Endothelial cell of umbilical vein (primary cell): ENCODE measurements at regions not wholly inside any gene's neighbourhood (a gene's known extent, or its start where the extent isn't known, plus 50 kb on each side); places are given as distances from the start of the nearest gene placed in this dataset.

Experiments used
- BruUV-seq: library from RNA; stranded (reverse); fragments of 400-500 nt; replicated peaks from 2 replicates; lab custom pipeline; 2021; lab: Mats Ljungman, UMichigan
- CTCF ChIA-PET: fragments of 300-600, 350-600 bp; sonication (Branson Sonifier 250); formaldehyde crosslinking; loops from one replicate; lab custom pipeline; 2021; ENCODE audit warnings: antibody characterized with exemption, inconsistent platforms; lab: Charles Lee
- POLR2A ChIA-PET: fragments of 300-600, 350-600 bp; sonication (Branson Sonifier 250); formaldehyde crosslinking; loops from one replicate; lab custom pipeline; 2021; ENCODE audit warnings: antibody characterized with exemption, inconsistent platforms; lab: Charles Lee
- DNase-seq: peaks from one replicate; pipeline ENCODE4 v3.0.0-alpha.2; 2011; ENCODE audit warnings: low read depth, low spot score
- FAIRE-seq: peaks from 2 replicates; lab custom pipeline; 2011; peaks lifted over from hg19 to GRCh38; lab: Jason Lieb, UNC
- H2AFZ ChIP-seq: 2 replicates; pipeline ENCODE4 v1.6.0; 2012; ENCODE audit warnings: low read depth, low read length, control low read depth, inconsistent platforms
- H3K27ac ChIP-seq: 2 replicates; pipeline ENCODE4 v1.5.1; 2011; ENCODE audit warnings: low read depth, mild to moderate bottlenecking, control low read depth, low read length, moderate library complexity; ENCODE audit not compliant: insufficient read depth
- H3K27me3 ChIP-seq, 2 experiments: 2 replicates each; pipeline versions ENCODE4 v1.6.0 to v1.6.1; 2011; ENCODE audit warnings: low read length in 2 of 2, mixed read lengths in 1 of 2; ENCODE audit not compliant: control insufficient read depth in 2 of 2, insufficient read depth in 2 of 2
- H3K36me3 ChIP-seq, 2 experiments: 2 replicates in 1 of 2; 3 replicates in 1 of 2; pipeline ENCODE4 v1.5.1; 2011; ENCODE audit warnings: low read length in 2 of 2, mild to moderate bottlenecking in 1 of 2, moderate library complexity in 1 of 2; ENCODE audit not compliant: control insufficient read depth in 2 of 2, insufficient read depth in 2 of 2; ENCODE audit errors: extremely low read depth in 1 of 2
- H3K4me1 ChIP-seq: 3 replicates; pipeline ENCODE4 v1.5.1; 2011; ENCODE audit warnings: mild to moderate bottlenecking, low read length; ENCODE audit not compliant: control insufficient read depth, insufficient read depth; ENCODE audit errors: extremely low read depth
- H3K4me2 ChIP-seq: 2 replicates; pipeline ENCODE4 v1.6.1; 2011; ENCODE audit warnings: low read length, control low read depth, mixed read lengths; ENCODE audit not compliant: insufficient read depth
- H3K4me3 ChIP-seq, 3 experiments: fragments of 200-600 bp in 1 of 3; sonication (generic), shearing (Covaris generic) in 1 of 3; replicated peaks in 1 of 3; 2 replicates each; pipeline ENCODE4 v1.5.1; 2011 to 2016; ENCODE audit warnings: control low read depth in 3 of 3, low read length in 3 of 3, mild to moderate bottlenecking in 2 of 3, inconsistent platforms in 1 of 3, low read depth in 1 of 3, moderate library complexity in 1 of 3; ENCODE audit not compliant: insufficient read depth in 1 of 3
- H3K79me2 ChIP-seq: 2 replicates; pipeline ENCODE4 v1.6.0; 2012; ENCODE audit warnings: low read length, inconsistent platforms; ENCODE audit not compliant: control insufficient read depth, insufficient read depth
- H3K9ac ChIP-seq: replicated peaks from 2 replicates; pipeline ENCODE3; 2011; ENCODE audit warnings: low read length, control low read depth; ENCODE audit not compliant: insufficient read depth; ENCODE audit errors: extremely low read depth
- H3K9me1 ChIP-seq: replicated peaks from 3 replicates; pipeline ENCODE4 v1.6.0; 2011; ENCODE audit warnings: mild to moderate bottlenecking, low read length; ENCODE audit not compliant: control insufficient read depth, insufficient read depth; ENCODE audit errors: extremely low read depth
- H3K9me3 ChIP-seq: replicated peaks from 2 replicates; pipeline ENCODE4 v1.5.1; 2012; ENCODE audit warnings: low read length, inconsistent platforms; ENCODE audit not compliant: control insufficient read depth, insufficient read depth
- H4K20me1 ChIP-seq: replicated peaks from 2 replicates; pipeline ENCODE3; 2011; ENCODE audit warnings: mild to moderate bottlenecking, low read length; ENCODE audit not compliant: control insufficient read depth, insufficient read depth; ENCODE audit errors: extremely low read depth
- CTCF ChIP-seq, 2 donors: IDR thresholded peaks; 1 replicate in 1 of 2; 2 replicates in 1 of 2; pipeline ENCODE4 v1.5.1; 2011; ENCODE audit warnings: low read length in 2 of 2, mild to moderate bottlenecking in 2 of 2, moderate library complexity in 2 of 2, control low read depth in 1 of 2, inconsistent platforms in 1 of 2, low read depth in 1 of 2; ENCODE audit not compliant: insufficient read depth in 1 of 2; ENCODE audit errors: extremely low read depth in 1 of 2
- EZH2 ChIP-seq: IDR thresholded peaks from 2 replicates; pipeline ENCODE4 v1.6.1; 2012; ENCODE audit warnings: borderline replicate concordance, low read depth, mild to moderate bottlenecking, moderate library complexity, low read length, inconsistent platforms; ENCODE audit not compliant: severe bottlenecking
- FOS ChIP-seq: IDR thresholded peaks from 2 replicates; pipeline ENCODE4 v1.6.1; 2011; ENCODE audit warnings: mild to moderate bottlenecking, low read length, moderate library complexity, borderline replicate concordance; ENCODE audit not compliant: insufficient read depth
- GATA2 ChIP-seq: IDR thresholded peaks from 2 replicates; pipeline ENCODE4 v1.7.0; 2011; ENCODE audit warnings: low read depth, mild to moderate bottlenecking, moderate library complexity, mixed read lengths, low read length; ENCODE audit not compliant: insufficient read length, insufficient read depth
- JUN ChIP-seq: IDR thresholded peaks from 2 replicates; pipeline ENCODE4 v1.6.1; 2011; ENCODE audit warnings: borderline replicate concordance, low read depth; ENCODE audit not compliant: insufficient read length, insufficient read depth
- MAX ChIP-seq: IDR thresholded peaks from 2 replicates; pipeline ENCODE4 v1.6.1; 2011; ENCODE audit not compliant: insufficient read depth, insufficient read length
- POLR2AphosphoS5 ChIP-seq: IDR thresholded peaks from 2 replicates; pipeline ENCODE4 v1.6.1; 2012; ENCODE audit warnings: low read depth, mild to moderate bottlenecking, control low read depth, low read length, moderate library complexity; ENCODE audit not compliant: insufficient read depth
- dilution Hi-C: fragments of 300-500 bp; cut with MboI; formaldehyde crosslinking; loops from one replicate; pipeline ENCODE4 v1.15.0; 2019; ENCODE audit warnings: low sequenced_read_pairs; ENCODE audit not compliant: extremely low pct_ligation_motif_present
- intact Hi-C: fragments of 100-400 bp; cut with micrococcal nuclease; formaldehyde crosslinking; loops from one replicate; pipeline ENCODE4 v1.10.0; 2022

- H3K4me3 ChIP-seq: no peak overlapping the region
- no peaks in the 10 kb centered on the region for H3K36me3 ChIP-seq
- ChIA-PET POLR2A (no interaction called here), CTCF (interaction anchor here (0.5 kb wide), 1 partner anchor 1576 kb away, joined by 3 read pairs; no protein-coding TSS in a partner anchor)
- no peak overlapping the region for H3K4me2 ChIP-seq
- DNase-seq (no peak), FAIRE-seq (no peak)
- no TSS peak for BruUV-seq
- TF ChIP-seq MAX (no peak), CTCF (IDR thresholded peaks at IDR 0.05; ENCODE audit: extremely low read depth in 1 of 2, insufficient read depth in 1 of 2, low read depth in 1 of 2, low read length in 2 of 2) (no peak), JUN (no peak), EZH2 (no peak), FOS (no peak), GATA2 (no peak), POLR2AphosphoS5 (no peak)
- H4K20me1 ChIP-seq: no peaks in the 10 kb centered on the region
- H3K9me3 ChIP-seq: no peaks in the 10 kb centered on the region
- dilution Hi-C loops: no loop called here
- H3K27me3 ChIP-seq: no peaks in the 10 kb centered on the region
- H3K4me1 ChIP-seq: no peaks in the 10 kb centered on the region
- no peak overlapping the region for H2AFZ ChIP-seq
- intact Hi-C loops: no loop called here
- H3K9ac ChIP-seq: no peak overlapping the region
- no peak overlapping the region for H3K27ac ChIP-seq
- no peaks in the 10 kb centered on the region for H3K79me2 ChIP-seq
- no peaks in the 10 kb centered on the region for H3K9me1 ChIP-seq
These were observed 183.2 kb upstream of the POT1 start for GRCh38 chr7:125112850-125113249.
